Right renal cortex interstitium (tissue), 3 donors: ENCODE measurements at regions not wholly inside any gene's neighbourhood (a gene's known extent, or its start where the extent isn't known, plus 50 kb on each side); places are given as distances from the start of the nearest gene placed in this dataset.
"Not testable (repeated sequence)": the region's sequence is repeated elsewhere in the genome, so short reads cannot be mapped to it uniquely, and the experiment has no call there.

Experiments used
- DNase-seq, 3 donors: peaks; one replicate each; pipeline ENCODE4 v3.0.0-alpha.2; 2013; ENCODE audit warnings: low read depth in 3 of 3, low spot score in 2 of 3

DNA sequence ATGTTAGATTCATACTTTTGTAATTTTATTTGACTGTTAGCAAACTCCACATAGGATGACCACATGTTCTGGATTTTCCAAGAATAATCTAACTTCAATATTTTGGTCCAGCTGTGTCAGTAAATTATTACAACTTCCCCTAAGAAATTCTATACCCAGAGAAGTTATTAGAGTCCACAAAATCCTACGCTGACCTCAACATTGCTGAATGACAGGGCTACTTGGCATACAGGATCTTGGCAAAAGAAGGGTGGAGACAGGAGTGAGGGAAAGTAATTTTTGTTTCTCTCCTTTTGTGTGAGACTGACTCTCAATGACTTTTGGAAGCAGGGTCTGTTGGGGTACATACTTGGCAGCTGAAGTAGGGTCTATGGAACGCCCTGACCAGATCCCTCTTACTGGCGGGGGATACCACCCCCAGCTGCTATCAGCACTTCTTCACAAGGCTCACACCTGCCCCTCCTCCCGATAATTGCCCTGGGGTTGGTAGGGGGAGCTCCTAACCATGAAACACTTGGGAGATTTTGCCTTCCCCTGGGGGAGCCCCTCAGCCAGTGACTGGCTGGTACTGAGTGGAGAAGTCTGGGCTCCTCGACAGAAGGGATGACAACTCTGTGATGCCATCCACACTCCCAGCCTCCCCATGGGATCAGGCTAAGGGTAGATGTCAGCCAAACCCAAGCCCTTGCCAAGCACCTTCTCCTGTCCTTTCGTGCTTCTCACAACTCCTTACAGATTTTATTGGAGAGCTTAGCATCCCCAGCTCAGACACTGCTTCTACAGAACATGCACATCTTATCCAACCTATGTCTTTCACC is 110.6 kb upstream of the FHL2 start:
- no peak for DNase-seq

DNA sequence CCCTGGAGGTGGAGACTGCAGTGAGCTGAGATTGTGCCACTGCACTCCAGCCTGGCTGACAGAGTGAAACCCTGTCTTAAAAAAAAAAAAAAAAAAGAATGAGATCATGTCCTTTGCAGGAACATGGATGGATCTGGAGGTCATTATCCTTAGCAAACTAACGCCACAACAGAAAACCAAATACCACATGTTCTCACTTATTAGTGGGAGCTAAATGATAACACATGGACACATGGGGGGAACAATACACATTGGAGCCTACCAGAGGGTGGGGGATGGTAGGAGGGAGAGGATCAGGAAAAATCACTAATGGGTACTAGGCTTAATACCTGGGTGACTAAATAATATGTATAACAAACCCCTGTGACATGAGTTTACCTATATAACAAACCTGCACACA is 108.0 kb upstream of the FHL2 start:
- not testable (repeated sequence) for DNase-seq

DNA sequence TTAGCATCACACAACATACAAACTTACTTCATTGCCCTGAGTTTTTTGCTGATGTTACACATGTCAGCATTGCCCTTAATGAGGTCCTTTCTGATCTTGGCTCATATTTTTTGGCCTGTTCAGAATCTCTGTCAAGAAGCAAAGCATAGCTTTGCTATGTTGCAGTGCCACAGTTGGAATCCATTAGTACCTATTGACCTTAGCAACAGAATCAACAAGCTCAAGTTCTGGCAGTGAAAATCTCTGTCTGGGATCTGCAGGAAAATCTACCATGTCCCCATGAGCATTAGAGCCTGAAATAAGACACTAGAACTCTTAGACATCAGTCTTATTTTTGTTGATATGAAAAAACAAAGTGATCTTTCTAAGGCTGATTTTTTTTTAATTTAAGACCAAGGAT is 105.6 kb upstream of the FHL2 start:
- no peak for DNase-seq

DNA sequence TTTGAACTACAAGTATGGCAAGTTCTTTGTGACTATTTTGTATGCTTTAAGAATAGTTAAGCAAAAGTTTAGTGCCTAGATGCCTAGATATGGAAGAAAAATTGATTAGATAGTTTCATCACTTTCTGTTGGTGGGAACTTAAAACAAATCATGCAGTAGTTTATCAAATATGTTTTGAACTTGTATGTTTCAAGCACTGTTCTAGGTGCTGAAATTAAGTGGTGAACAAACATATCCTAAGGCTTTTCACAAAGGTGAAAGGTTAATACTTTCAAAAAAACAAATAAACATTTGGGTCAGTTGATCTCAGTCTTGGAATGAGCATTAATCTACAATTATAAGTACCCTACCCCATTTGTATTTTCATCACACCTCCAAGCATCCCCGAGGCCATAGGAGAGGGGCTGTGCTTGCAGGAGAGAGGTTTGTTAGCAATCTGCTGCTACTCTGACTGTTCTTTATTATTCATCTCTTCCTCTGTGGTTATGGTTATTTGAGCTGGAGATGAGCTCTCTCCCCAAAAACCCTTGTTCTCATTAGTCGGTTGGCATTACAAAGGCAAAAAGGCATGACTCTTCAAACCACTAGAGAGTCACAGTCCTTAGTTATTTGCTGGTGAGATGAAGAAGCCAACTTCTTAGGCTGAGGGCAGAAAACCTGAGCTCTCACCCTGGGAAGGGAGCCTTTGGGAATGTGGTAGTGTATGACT is 103.9 kb upstream of the FHL2 start:
- DNase-seq = no peak

DNA sequence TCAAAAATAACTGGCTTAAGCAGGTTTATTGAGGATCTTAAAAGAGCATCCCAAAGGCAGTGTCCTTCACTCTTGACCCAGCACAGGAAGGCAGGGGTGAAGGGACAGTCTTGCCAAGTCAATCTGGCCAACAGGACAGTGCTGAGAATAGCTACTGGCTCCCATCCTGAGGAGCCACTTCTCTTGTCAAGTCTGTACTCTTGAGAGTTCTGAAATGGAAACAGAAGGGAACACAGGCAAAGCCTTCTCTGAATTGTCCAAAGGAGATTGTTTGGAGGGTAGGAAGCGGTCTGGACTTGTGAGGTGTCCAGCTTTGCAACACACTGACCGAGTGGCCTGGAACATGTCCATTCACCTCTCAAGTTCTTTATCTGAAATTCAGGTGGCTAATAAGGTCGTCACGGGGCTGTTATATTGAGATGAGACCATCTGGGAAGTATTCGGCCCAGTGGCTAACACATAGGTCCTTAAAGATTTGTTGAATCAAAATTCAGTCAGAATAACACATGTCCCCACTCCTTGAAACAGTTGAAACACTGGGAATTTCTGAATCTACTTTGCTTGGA is 99.5 kb upstream of the FHL2 start:
- no peak for DNase-seq

DNA sequence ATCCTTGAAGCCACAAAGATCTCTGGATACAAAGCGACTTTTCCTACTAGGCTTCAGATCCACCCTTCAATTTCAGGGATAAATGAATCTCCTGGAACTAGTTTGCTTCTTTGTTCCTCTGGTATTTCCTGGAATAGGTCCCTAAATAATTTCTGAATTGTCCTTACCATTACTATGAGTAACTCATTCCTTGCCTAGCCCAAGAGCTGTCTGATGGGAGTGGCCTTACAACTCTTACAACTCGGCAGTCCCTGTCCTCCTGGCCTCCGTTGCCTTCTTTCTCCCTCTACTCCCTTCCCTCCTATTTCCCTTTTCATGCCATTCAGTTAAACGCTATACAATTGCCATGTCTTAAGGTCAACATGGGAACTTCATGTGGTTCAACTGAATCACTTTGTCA is 98.2 kb upstream of the FHL2 start:
- DNase-seq = no peak

DNA sequence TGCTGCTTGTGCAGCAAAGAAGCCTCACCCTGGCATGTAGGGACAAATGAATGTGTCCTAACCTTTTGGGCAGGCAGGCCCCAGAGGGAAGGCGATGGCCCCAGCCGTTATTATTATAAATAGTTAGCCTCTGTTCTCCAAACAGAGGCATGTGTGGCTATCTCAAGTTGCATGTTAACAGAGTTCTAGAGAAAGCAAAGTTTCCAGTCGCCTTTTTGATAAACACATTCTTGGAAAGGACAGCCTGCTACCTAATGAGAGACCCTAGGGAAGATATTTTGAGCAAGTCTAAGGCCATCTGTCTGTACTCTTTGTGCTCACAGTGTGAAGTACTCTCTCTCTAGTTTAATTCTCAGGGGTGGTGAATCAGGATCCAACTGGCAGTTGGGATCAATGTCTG is 97.4 kb upstream of the FHL2 start:
- no peak for DNase-seq

DNA sequence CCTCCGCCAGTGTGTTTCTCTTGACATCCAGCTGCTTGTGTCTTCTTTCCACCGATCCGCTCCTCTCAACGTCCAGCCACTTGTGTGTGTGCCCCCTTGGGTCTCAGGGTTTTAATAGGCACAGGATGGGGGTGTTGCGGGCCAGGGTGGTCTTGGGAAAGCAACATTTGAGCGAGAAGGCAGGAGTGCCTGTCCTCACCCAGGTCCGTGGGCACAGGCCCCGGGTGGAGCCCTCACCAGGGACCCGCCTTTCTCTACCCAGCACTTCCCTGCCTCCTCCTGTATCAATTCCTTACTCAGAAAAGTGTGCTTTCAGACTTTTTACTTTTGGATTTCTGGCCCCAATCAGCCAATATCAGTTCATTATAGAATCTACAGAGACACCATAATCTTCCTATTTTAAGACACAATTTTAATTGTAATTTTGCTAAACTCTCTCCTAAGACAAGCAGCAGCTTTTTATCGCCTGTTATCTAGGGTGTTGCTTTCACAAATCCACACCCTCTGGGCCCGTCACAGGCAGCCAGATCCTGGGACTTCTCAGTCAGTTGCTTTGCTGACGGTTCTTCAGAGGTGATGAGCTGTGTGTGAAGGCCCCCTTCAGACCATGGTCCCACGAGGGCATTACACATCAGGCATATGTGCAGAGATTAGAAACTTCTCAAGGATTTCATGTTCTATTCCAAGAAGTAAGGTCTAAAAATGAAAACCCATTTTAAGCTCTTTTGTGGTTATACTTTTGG is 96.0 kb upstream of the FHL2 start:
- no peak for DNase-seq

DNA sequence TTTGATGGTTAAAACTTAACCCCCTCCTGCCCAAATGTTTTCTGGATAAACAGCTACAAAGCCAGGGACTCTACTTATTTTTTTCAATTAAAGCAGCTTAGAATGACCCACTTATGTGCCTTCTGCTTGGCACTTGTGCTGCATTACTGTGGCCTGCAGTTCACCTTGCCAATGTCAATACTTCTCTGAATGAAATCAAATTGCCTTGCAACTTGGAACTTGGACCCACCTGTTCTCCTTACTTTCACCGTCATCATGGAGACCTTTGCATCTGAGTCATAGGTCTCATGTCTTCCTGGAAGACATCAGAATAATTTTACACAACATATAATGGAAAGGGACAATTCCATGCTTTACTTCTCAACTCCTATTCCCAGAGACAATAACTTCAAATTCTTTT is 92.1 kb upstream of the FHL2 start:
- DNase-seq = no peak

DNA sequence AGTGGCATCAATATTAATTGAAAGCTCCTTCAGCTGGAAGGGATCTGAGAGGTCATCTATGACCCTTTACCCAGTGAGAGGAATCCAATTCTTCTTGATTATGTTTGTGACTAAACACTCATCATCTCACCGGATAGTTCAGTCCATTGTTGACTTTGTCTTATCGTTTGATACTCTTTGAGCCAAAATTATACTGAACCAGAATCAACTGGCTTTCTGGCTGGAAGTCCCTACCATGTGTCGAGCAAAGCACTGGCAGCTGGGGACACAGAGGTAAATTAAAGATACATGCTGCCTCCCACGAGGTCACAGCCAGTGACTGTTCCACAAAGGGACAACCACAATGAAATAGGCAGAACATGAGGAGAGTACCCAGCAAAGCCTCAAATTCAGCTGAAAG is 91.4 kb upstream of the FHL2 start:
- no peak for DNase-seq

DNA sequence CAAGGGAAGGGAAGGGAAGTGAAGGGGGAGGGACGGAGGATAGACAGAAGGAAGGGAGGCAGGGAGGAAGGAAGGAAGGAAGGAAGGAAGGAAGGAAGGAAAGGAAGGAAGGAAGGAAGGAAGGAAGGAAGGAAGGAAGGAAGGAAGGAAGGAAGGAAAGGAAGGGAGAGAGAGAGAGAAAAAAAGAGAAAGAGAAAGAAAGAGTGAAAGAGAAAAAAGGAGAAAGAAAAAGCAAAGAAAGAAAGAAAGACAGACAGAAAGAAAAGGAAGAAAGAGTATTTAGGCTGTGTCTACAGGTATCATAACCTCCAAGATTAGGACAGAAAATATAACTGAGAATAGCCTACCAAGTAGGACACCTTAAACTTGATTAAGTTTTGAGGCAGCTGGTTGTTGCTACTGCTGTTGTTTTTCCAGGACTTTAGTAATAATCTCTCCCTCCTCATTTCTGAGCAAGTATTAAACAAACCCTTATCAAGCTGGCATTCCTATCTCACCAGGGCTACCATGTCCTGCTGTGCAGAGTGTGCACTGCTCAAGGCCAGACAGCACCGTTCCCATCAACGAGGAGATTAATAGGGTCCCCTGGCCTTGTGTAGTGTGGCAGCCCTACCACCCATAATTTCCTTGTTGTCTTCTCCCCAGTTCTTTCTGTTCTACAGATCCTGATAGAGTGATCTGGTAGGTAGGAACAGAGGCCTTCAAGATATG is 90.5 kb upstream of the FHL2 start:
- DNase-seq = no peak

DNA sequence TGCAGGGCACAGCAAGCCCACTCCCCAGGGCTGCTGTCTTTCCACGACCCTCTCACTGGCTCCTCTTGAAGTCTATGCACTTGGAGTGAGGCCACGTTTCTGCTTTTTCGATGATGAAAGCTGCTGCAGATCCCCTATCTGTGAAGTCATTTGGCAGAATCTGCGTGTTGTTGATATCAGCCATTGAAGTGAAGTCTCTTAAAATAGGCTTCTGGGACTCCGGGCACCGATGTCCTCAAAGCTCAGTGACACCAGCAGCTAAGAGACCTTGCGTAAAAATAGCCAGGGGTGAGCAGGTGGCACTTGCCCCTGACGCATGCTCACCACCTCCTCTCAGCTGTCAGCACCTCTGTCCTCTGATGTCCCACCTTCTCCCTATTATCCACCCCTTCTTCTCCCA is 89.4 kb upstream of the FHL2 start:
- no peak for DNase-seq

DNA sequence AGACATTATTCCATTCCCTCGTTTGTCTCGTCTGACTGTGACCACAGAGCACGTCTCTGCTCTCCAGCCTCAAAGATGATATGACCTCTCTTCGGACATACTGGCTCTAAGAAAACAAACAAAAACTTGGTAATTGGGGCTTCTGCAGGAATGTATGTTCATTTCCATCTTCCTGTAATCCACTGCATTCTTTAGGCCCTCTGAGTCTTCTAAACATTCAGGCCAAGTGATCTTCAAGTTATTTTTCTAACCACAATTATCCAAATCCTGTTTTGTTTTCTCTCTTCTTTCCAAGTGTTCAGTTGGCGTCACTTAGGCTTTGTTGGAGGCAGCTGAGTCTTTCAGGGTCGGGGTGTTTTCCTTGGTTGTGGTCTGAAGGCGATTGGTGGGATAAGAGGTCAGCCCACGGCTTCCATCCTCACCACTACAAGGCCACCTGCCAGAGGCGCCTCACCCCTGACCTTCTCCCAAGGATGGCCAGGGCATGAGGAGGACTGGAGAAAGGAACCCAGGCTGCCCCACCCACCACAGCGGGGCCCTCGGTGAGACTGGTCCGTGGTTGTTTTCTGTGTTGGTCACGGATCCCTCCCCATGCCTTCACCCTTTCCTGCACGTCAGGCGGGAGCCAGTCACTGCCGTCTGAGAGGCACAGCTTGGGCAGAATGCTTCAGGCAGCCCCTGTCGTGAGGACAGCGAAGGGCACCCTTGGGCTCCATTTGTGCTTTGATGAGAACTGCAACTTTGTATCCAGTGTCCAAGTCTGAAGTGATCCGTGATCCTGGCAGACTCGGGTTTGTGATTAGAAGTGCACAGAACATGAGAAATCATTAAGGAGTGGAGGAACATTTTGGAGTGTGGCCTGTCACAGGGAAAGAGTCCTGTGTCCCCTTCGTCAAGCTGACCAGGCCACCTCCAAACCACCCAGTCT is 88.6 kb upstream of the FHL2 start:
- no peak for DNase-seq

DNA sequence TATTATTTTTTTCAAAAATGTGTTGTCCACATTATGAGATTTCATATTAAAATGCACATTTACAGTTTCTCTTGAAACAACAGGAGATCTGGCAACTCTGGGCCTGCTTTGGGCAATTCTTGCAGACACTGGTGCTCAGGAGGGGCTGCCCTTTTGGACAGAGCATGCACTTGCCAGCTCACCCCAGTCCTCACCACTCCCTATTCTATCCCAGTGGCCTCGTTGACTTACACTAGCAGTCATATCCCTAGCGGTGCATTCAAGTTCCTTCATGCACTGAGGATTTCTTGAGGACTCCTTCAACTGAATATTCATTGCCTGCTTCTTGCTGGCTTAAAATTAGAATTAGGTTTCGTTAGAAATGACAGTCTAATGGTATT is 87.9 kb upstream of the FHL2 start:
- DNase-seq = no peak

DNA sequence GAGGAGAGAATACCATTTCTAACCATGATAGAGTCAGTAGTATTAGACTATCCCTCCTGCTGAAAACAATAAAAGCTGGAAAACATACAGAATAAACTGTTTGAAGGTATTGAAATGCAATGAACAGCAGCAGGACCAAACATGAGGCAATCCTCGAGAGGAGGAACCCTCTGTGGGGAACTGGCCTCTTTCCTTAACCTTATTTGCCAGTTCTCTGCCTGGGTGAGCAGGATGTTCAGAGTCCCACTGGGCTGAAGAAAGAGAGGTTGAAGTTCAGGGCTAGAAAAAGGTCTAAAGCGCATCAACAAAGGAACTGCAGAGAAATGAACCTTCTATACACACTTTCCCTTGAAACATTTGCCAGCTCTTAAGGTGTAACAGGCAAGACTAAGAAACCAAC is 79.8 kb upstream of the FHL2 start:
- no peak for DNase-seq

DNA sequence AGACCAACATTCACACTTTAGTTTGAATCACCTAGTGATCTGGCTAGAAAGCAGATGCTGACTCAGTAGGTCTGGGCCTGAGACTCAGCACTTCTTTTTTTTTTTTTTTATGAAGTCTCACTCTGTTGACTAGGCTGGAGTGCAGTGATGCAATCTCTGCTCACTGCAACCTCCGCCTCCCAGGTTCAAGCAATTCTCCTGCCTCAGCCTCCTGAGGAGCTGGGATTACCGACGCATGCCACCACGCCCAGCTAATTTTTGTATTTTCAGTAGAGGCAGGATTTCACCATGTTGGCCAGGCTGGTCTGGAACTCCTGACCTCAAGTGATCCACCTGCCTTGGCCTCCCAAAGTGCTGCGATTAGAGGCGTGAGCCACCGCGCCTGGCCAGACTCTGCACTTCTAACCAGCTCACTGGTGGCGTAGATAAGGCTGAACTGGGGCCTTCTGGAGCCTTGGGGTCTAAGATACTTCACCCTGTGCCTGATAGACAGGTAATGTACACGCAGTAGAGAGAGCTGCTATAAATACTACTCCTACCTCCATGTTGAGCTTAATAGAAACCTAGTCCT is 78.3 kb upstream of the FHL2 start:
- DNase-seq = not testable (repeated sequence)

DNA sequence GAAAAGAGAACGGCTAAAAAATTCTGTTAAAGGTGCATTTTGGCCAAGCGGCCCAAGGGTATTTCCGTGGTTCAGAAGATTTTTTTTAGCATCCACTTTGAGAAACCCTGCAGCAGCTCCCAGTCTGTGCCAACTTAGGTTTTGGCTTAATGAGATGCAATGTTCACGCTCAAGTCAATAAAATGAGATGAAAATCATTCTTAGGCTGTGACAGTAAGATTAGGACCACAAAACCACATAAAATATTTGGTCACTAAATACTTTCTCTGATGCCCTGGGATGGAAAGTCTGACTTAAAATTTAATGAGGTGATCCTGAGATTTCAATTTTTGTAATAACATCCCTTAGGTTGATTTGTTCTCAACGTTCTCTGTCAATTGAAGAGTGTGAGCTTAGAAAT is 74.2 kb upstream of the FHL2 start:
- no peak for DNase-seq

DNA sequence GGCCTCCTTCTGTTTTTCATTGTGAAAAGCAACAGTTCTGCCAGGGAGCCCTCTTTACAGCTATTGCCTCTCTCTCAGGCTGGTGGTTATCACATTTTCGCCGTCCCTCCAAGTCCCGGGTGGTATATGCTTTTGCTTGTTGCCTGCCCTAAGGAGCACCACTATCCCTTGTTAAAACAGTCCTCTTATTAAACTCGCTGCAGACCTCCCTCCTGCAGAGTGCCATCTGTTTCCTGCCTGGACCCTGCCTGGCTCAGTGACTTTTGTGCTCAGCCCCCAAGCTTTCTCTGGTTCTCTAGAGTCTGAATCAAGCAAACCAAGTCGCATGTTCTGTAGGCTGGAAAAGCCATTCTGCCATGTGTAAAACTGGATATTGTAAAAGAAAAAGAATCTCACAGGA is 72.1 kb upstream of the FHL2 start:
- DNase-seq = no peak

DNA sequence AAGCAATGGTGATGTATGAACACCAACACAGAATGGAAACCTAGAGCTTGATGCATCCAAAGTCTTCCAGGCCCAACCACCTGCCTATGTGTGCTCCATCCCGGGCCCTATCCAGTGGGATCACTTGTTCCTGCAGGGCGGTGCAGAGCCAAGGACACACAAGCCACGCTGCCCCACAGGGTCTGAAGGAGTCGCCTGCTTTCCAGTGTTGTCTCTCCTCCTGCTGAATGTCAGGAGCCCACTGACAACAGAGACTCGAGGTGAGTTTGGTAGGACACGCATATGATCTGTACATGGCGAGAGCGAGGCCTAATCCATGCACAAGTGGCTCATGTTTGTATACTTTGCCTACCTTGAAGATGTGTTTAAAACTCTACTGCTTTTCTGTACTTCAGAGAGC is 70.9 kb upstream of the FHL2 start:
- DNase-seq = no peak
